H9 (cell line): ENCODE measurements at regions not wholly inside any gene's neighbourhood (a gene's known extent, or its start where the extent isn't known, plus 50 kb on each side); places are given as distances from the start of the nearest gene placed in this dataset.

Source experiments
- DNase-seq: peaks from one replicate; pipeline ENCODE4 v3.0.0-alpha.2; 2017
- H2AFZ ChIP-seq: one replicate; pipeline ENCODE4 v1.6.1; 2013; ENCODE audit warnings: mild to moderate bottlenecking, low read length, control low read depth, moderate library complexity
- H2AK5ac ChIP-seq: 2 replicates; pipeline ENCODE4 v1.6.1; 2013; ENCODE audit warnings: low read length, control low read depth, mixed read lengths; ENCODE audit not compliant: insufficient read length
- H2BK120ac ChIP-seq: one replicate; pipeline ENCODE4 v1.6.1; 2013; ENCODE audit warnings: low read depth, mild to moderate bottlenecking, low read length, control low read depth, inconsistent platforms; ENCODE audit not compliant: poor library complexity, severe bottlenecking
- H2BK12ac ChIP-seq: 2 replicates; pipeline ENCODE4 v1.6.1; 2013; ENCODE audit warnings: low read length, control low read depth, mixed read lengths, low read depth; ENCODE audit not compliant: insufficient read length
- H2BK15ac ChIP-seq: 2 replicates; pipeline ENCODE4 v1.6.1; 2013; ENCODE audit warnings: low read depth, low read length, control low read depth
- H2BK20ac ChIP-seq: one replicate; pipeline ENCODE4 v1.6.1; 2013; ENCODE audit warnings: low read depth, mild to moderate bottlenecking, low read length, control low read depth, inconsistent platforms; ENCODE audit not compliant: poor library complexity, severe bottlenecking
- H2BK5ac ChIP-seq: 2 replicates; pipeline ENCODE4 v1.6.1; 2013; ENCODE audit warnings: low read length, control low read depth, mixed read lengths; ENCODE audit not compliant: insufficient read length
- H3K14ac ChIP-seq: 2 replicates; pipeline ENCODE4 v1.6.1; 2013; ENCODE audit warnings: low read length, control low read depth; ENCODE audit not compliant: insufficient read depth
- H3K18ac ChIP-seq: 2 replicates; pipeline ENCODE4 v1.6.1; 2013; ENCODE audit warnings: low read depth, mild to moderate bottlenecking, mixed read lengths, low read length, control low read depth; ENCODE audit not compliant: insufficient read length
- H3K23ac ChIP-seq: 2 replicates; pipeline ENCODE4 v1.6.1; 2013; ENCODE audit warnings: low read length, control low read depth, mixed read lengths, low read depth; ENCODE audit not compliant: insufficient read length
- H3K23me2 ChIP-seq: 2 replicates; pipeline ENCODE4 v1.6.1; 2013; ENCODE audit warnings: low read depth, mild to moderate bottlenecking, mixed read lengths, low read length, control low read depth; ENCODE audit not compliant: insufficient read length, poor library complexity, severe bottlenecking
- H3K27ac ChIP-seq: 2 replicates; pipeline ENCODE4 v1.5.1; 2013; ENCODE audit warnings: low read length, control low read depth, mixed read lengths, low read depth; ENCODE audit not compliant: insufficient read length
- H3K27me3 ChIP-seq: 2 replicates; pipeline ENCODE4 v1.6.1; 2013; ENCODE audit warnings: low read length, control low read depth, inconsistent platforms; ENCODE audit not compliant: insufficient read depth
- H3K4ac ChIP-seq: 2 replicates; pipeline ENCODE4 v1.6.1; 2013; ENCODE audit warnings: low read depth, mild to moderate bottlenecking, control low read depth, inconsistent platforms, low read length, moderate library complexity
- H3K4me1 ChIP-seq: 2 replicates; pipeline ENCODE4 v1.6.1; 2013; ENCODE audit warnings: low read length, control low read depth, inconsistent platforms; ENCODE audit not compliant: insufficient read depth
- H3K4me2 ChIP-seq: 2 replicates; pipeline ENCODE4 v1.6.1; 2013; ENCODE audit warnings: low read length, control low read depth, mixed read lengths; ENCODE audit not compliant: insufficient read length, insufficient read depth
- H3K56ac ChIP-seq: 2 replicates; pipeline ENCODE4 v1.6.1; 2013; ENCODE audit warnings: low read depth, mild to moderate bottlenecking, mixed read lengths, low read length, control low read depth; ENCODE audit not compliant: insufficient read length
- H3K79me1 ChIP-seq: 2 replicates; pipeline ENCODE4 v1.6.1; 2013; ENCODE audit warnings: low read depth, mild to moderate bottlenecking, moderate library complexity, low read length, control low read depth, inconsistent platforms; ENCODE audit not compliant: insufficient read depth, poor library complexity, severe bottlenecking
- H3K79me2 ChIP-seq: 2 replicates; pipeline ENCODE4 v1.6.1; 2013; ENCODE audit warnings: low read length, control low read depth, inconsistent platforms; ENCODE audit not compliant: insufficient read depth
- H3K9ac ChIP-seq: 2 replicates; pipeline ENCODE4 v1.6.1; 2013; ENCODE audit warnings: low read length, control low read depth, mixed read lengths; ENCODE audit not compliant: insufficient read length; ENCODE audit errors: extremely low read depth
- H3K9me3 ChIP-seq: one replicate; pipeline ENCODE4 v1.6.1; 2013; ENCODE audit warnings: low read depth, low read length, inconsistent platforms; ENCODE audit not compliant: control insufficient read depth
- H3T11ph ChIP-seq: one replicate; pipeline ENCODE4 v1.6.1; 2013; ENCODE audit warnings: mild to moderate bottlenecking, low read length, control low read depth, inconsistent platforms
- H4K20me1 ChIP-seq: one replicate; pipeline ENCODE4 v1.6.1; 2013; ENCODE audit not compliant: control insufficient read depth, insufficient read length, insufficient read depth
- H4K5ac ChIP-seq: 2 replicates; pipeline ENCODE4 v1.6.1; 2013; ENCODE audit warnings: low read depth, mild to moderate bottlenecking, mixed read lengths, low read length, control low read depth; ENCODE audit not compliant: insufficient read length
- H4K8ac ChIP-seq: replicated peaks from 2 replicates; pipeline ENCODE4 v1.6.1; 2013; ENCODE audit warnings: low read length, control low read depth, mixed read lengths, low read depth; ENCODE audit not compliant: insufficient read length
- H4K91ac ChIP-seq: 2 replicates; pipeline ENCODE4 v1.6.1; 2013; ENCODE audit warnings: low read depth, mild to moderate bottlenecking, moderate library complexity, mixed read lengths, low read length, control low read depth; ENCODE audit not compliant: insufficient read length
- H3K27ac Mint-ChIP-seq, 3 experiments: 2 replicates in 2 of 3; 3 replicates in 1 of 3; pipeline ENCODE4 v1.8.0; 2020 to 2021; ENCODE audit warnings: mixed read lengths in 3 of 3, mild to moderate bottlenecking in 1 of 3, moderate library complexity in 1 of 3
- H3K27me3 Mint-ChIP-seq: 2 replicates; pipeline ENCODE4 v1.8.0; 2021; ENCODE audit warnings: low read depth, mild to moderate bottlenecking, moderate library complexity, mixed read lengths
- H3K36me3 Mint-ChIP-seq, 3 experiments: 2 replicates in 2 of 3; 3 replicates in 1 of 3; pipeline ENCODE4 v1.8.0; 2020 to 2021; ENCODE audit warnings: low read depth in 3 of 3, mixed read lengths in 3 of 3; ENCODE audit not compliant: insufficient read depth in 1 of 3
- H3K4me1 Mint-ChIP-seq, 2 experiments: 2 replicates each; pipeline ENCODE4 v1.8.0; 2020; ENCODE audit warnings: mixed read lengths in 2 of 2
- H3K4me3 Mint-ChIP-seq, 2 experiments: 2 replicates in 1 of 2; 3 replicates in 1 of 2; pipeline ENCODE4 v1.8.0; 2020 to 2021; ENCODE audit warnings: mild to moderate bottlenecking in 2 of 2, mixed read lengths in 2 of 2, moderate library complexity in 1 of 2
- H3K9me3 Mint-ChIP-seq, 2 experiments: 2 replicates in 1 of 2; 3 replicates in 1 of 2; pipeline ENCODE4 v1.8.0; 2020; ENCODE audit warnings: mild to moderate bottlenecking in 2 of 2, mixed read lengths in 2 of 2, moderate library complexity in 1 of 2
- WGBS: extraction: QIAGEN DNeasy Blood & Tissue Kit; methylation state at CpG from one replicate; pipeline ENCODE4 v1.1.7; 2013; ENCODE audit warnings: missing lambda C conversion rate, low lambda C conversion rate, mixed read lengths; ENCODE audit not compliant: insufficient read length; ENCODE audit errors: extremely low coverage; 5-methylcytosine and 5-hydroxymethylcytosine counted together
- TF ChIP-seq, protein P1 (sequence below): fragments of 200-600 bp; sonication (generic); conservative IDR thresholded peaks from 3 replicates; pipeline ENCODE4 v1.8.0; 2021; ENCODE audit warnings: antibody characterized with exemption, mild to moderate bottlenecking

DNA sequence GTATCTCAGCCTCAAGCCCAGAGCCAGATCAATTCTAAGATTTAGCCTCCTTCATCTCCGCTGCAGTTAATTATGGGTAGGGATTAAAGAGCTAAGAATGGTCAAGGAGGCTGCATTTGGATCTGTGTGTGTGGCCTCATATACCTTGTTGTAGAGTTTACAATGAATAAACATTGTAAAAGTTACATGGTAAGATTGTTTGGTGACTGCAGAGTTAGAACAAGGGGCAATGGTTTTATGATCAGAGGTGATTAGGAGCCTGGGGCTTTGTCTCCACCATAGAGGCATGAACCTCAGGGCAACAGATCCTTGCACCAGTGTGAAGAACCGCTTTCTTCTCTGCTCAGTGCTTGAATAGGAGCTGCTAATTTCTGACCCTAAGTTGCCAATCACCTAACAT is 77.0 kb upstream of the MARK1 start:
- no peaks in the 10 kb centered on the region for H3K23me2 ChIP-seq
- no CpG with 5 or more reads among the region's 2 CpGs for whole genome bisulfite sequencing
- Mint-ChIP-seq H3K4me1 (peaks cover 21 to 26% of the 10 kb centered on the region in 2 experiments), H3K27ac (no peak overlapping the region), H3K4me3 (no peak overlapping the region), H3K9me3 (no peaks in the 10 kb centered on the region), H3K27me3 (no peaks in the 10 kb centered on the region), H3K36me3 (no peaks in the 10 kb centered on the region)
- H2BK5ac ChIP-seq = no peak overlapping the region
- H3K9ac ChIP-seq = no peak overlapping the region
- no peaks in the 10 kb centered on the region for H3K79me2 ChIP-seq
- no peaks in the 10 kb centered on the region for H3K79me1 ChIP-seq
- H3K27me3 ChIP-seq = no peaks in the 10 kb centered on the region
- no peaks in the 10 kb centered on the region for H3K4me1 ChIP-seq
- H4K5ac ChIP-seq = no peak overlapping the region
- H2BK15ac ChIP-seq = no peak overlapping the region
- no peak overlapping the region for H3K4me2 ChIP-seq
- H3K18ac ChIP-seq = no peak overlapping the region
- no peak overlapping the region for H2BK120ac ChIP-seq
- TF ChIP-seq, protein P1, sequence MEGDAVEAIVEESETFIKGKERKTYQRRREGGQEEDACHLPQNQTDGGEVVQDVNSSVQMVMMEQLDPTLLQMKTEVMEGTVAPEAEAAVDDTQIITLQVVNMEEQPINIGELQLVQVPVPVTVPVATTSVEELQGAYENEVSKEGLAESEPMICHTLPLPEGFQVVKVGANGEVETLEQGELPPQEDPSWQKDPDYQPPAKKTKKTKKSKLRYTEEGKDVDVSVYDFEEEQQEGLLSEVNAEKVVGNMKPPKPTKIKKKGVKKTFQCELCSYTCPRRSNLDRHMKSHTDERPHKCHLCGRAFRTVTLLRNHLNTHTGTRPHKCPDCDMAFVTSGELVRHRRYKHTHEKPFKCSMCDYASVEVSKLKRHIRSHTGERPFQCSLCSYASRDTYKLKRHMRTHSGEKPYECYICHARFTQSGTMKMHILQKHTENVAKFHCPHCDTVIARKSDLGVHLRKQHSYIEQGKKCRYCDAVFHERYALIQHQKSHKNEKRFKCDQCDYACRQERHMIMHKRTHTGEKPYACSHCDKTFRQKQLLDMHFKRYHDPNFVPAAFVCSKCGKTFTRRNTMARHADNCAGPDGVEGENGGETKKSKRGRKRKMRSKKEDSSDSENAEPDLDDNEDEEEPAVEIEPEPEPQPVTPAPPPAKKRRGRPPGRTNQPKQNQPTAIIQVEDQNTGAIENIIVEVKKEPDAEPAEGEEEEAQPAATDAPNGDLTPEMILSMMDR = no peak
- H2BK12ac ChIP-seq = no peak overlapping the region
- H3K4ac ChIP-seq = no peak overlapping the region
- H2BK20ac ChIP-seq = no peak overlapping the region
- H3K9me3 ChIP-seq = no peaks in the 10 kb centered on the region
- DNase-seq = no peak
- no peak overlapping the region for H3K14ac ChIP-seq
- H4K20me1 ChIP-seq = no peaks in the 10 kb centered on the region
- no peak overlapping the region for H4K91ac ChIP-seq
- H2AFZ ChIP-seq = no peak overlapping the region
- no peak overlapping the region for H3K23ac ChIP-seq
- H2AK5ac ChIP-seq = no peak overlapping the region
- no peak overlapping the region for H3K56ac ChIP-seq
- no peak overlapping the region for H4K8ac ChIP-seq
- H3T11ph ChIP-seq = no peak overlapping the region
- H3K27ac ChIP-seq = no peak overlapping the region
